C4-2B (cell line): ENCODE measurements at regions not wholly inside any gene's neighbourhood (a gene's known extent, or its start where the extent isn't known, plus 50 kb on each side); places are given as distances from the start of the nearest gene placed in this dataset.

ENCODE experiments used
- H3K27ac ChIP-seq: fragments of 450-650 bp; 2 replicates; pipeline ENCODE4 v1.5.1; 2017
- CTCF ChIP-seq: fragments of 450-650 bp; conservative IDR thresholded peaks from 2 replicates; pipeline ENCODE4 v1.5.1; 2017; ENCODE audit warnings: mild to moderate bottlenecking
- ZFX ChIP-seq: fragments of 450-650 bp; IDR thresholded peaks from 2 replicates; pipeline ENCODE4 v1.6.1; 2017

DNA sequence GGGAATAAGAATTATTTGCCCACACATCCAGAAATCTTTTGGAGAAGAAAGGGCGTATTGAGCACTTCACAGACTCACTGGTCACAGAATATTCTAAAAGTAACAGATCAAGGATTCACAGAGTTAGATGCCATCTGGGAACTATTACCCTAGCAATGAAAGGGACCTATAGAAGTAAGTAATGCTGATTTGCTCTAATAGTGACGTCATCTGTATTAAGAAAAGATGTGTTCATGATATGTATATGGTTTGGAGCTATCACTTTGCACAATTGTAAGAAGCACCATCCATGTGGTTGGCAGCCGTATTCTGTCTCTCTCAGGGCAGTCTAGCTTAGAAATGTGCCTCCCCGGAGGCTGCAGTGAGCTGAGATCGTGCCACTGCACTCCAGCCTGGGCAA, 52.8 kb upstream of the SV2C start:
- TF ChIP-seq CTCF (no peak), ZFX (no peak)
- H3K27ac ChIP-seq: no peak overlapping the region

- no peak for TF ChIP-seq ZFX
- TF ChIP-seq CTCF: no peak
- H3K27ac ChIP-seq: no peak overlapping the region
These were observed 53.4 kb upstream of the SV2C start for GRCh38 chr5:76029739-76030138.

- no peak overlapping the region for H3K27ac ChIP-seq
- TF ChIP-seq ZFX (no peak), CTCF (no peak)
These were observed 57.4 kb upstream of the SV2C start for GRCh38 chr5:76025790-76026189.

- TF ChIP-seq ZFX (no peak), CTCF (no peak)
- H3K27ac ChIP-seq: no peak overlapping the region
These were observed 58.1 kb upstream of the SV2C start for GRCh38 chr5:76025069-76025468.

DNA sequence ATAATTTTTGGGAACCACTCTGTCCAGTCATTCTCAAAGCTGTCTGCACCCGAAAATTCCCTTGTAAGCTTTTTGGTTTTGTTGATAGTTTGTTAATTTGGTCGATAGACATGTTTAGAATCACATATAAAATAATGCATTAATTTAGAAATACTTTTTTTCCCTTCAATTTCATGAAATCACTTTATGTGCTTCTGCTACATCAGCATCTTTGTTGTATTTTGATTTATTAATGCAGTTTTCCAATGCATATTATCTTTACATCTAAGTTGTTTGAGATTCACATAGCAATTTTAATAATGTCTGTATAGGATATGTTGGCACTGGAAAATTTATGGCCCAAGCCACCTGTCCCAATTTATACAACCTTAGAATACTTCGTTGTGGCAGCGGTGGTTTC, 60.6 kb upstream of the SV2C start:
- H3K27ac ChIP-seq: no peak overlapping the region
- TF ChIP-seq ZFX (no peak), CTCF (no peak)

- no peak overlapping the region for H3K27ac ChIP-seq
- no peak for TF ChIP-seq CTCF
These were observed 61.1 kb upstream of the SV2C start for GRCh38 chr5:76021936-76022584.

GRCh38 chr5:76016258-76016657, 66.9 kb upstream of the SV2C start:
- no peak overlapping the region for H3K27ac ChIP-seq
- TF ChIP-seq CTCF (peak; percentile 20), ZFX (no peak)
